GM18951 (cell line): ENCODE measurements at regions not wholly inside any gene's neighbourhood (a gene's known extent, or its start where the extent isn't known, plus 50 kb on each side); places are given as distances from the start of the nearest gene placed in this dataset.

Experiments used
- POLR2A ChIP-seq: IDR thresholded peaks from 4 replicates; pipeline ENCODE4 v1.6.1; 2011; ENCODE audit warnings: mild to moderate bottlenecking; ENCODE audit not compliant: insufficient read length, insufficient read depth; ENCODE audit errors: extremely low read depth
- in situ Hi-C: fragments of 300-500 bp; cut with MboI; formaldehyde crosslinking; loops from one replicate; pipeline ENCODE4 v1.12.0; 2022; ENCODE audit warnings: low sequenced_read_pairs, mixed read lengths, inconsistent platforms; ENCODE audit not compliant: unreplicated experiment

GRCh38 chr7:85748861-85749260 is 562.0 kb upstream of the SEMA3D start:
- TF ChIP-seq POLR2A = no peak
- in situ Hi-C loops = no loop called here

DNA sequence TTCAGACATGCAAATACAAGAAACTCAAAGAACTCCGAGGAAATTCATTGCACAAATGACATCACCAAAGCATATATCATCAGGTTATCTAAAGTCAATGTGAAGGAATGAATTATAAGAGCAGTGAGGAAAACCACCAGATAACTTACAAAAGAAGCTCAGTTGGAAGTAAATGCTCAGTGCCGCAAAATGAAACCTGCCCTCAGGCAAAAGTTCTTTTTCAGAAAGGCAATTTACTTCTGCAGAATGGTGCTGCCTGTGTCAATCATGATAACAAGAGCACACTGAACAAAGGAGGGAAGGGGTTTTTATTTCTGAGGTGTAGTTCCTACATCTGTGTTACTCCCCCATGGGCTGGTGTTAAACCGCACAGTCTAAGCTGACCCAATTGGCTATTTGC is 550.6 kb upstream of the SEMA3D start:
- TF ChIP-seq POLR2A = no peak
- in situ Hi-C loops = no loop called here

- TF ChIP-seq POLR2A = no peak
- in situ Hi-C loops = no loop called here
These were observed 549.2 kb upstream of the SEMA3D start for GRCh38 chr7:85736085-85736484.

DNA sequence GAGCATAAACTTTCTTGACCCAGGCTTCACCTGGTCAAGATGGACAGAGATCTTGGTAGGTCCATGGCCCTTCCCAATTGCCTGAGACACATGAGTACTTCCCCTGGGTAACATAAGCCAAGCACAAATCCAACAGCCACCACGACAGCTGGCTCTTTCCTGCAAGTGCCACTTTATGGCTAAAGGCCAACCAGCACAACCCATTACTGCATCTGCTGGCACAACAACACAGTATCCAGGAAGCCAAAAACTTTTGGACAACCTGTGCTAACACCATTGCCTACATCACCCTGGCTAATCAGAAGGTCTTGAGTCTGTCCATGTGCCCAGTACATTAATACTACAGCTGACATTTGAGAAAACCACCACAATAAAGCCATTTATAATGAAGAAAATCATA is 548.0 kb upstream of the SEMA3D start:
- in situ Hi-C loops = no loop called here
- no peak for TF ChIP-seq POLR2A

DNA sequence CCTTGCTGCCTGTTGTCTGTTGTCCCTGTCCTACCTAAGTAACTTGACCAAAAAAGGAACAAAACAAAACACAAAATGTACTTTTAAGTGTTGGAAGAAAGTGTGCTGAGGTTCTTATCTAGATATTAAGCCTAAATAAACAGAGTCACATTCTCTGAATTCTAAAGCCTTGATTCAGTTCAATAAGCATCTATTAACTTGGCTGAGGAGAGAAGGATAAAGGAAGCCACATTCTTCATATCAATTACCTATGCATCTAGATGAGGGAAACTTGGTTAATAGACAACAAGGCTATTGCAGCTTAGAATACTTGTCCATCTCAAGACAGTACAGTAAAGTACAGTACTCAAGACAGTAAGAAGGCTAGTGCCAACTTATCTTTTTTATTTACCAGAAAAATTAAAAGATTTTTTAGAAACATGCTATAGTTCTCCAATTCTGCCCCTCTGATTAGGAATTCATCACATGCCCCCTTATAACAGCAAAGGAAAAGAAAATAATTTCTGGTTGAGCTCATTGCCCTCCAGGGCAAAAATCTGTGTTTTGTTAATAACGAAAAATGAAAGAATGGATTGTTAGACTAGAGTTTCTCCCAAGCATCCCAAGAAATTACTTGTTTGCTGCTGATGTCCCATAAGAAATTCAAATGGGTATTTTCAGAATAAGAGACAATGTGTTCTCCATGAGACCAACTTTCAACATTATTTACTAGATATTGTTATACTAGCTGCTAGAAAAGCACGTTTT is 546.5 kb upstream of the SEMA3D start:
- in situ Hi-C loops = no loop called here

GRCh38 chr7:85730012-85730411 is 543.2 kb upstream of the SEMA3D start:
- no peak for TF ChIP-seq POLR2A
- in situ Hi-C loops = no loop called here

More for the DNA sequence above, 546.5 kb upstream of the SEMA3D start:
- no peak for TF ChIP-seq POLR2A

DNA sequence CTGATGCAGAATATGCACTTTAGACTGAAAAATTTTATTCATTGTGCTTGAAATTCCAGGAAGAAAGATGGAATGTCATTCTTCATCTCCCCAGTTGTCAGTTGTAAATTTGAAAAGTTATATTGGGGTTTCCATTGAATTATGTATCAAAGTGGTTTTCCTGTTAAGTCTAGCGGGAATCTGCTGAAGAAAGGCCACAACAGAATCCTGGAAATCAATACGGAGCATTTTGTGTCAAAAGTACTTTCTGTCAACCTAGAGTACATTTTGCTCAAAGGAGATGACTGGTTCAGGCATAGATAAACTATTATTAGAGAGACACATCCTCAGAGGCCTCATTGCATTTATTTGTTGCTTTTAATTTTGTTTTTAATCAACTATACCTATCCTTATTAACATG is 538.2 kb upstream of the SEMA3D start:
- TF ChIP-seq POLR2A = no peak
- in situ Hi-C loops = no loop called here

GRCh38 chr7:85719981-85720953 is 533.4 kb upstream of the SEMA3D start:
- in situ Hi-C loops = no loop called here
- TF ChIP-seq POLR2A = no peak

DNA sequence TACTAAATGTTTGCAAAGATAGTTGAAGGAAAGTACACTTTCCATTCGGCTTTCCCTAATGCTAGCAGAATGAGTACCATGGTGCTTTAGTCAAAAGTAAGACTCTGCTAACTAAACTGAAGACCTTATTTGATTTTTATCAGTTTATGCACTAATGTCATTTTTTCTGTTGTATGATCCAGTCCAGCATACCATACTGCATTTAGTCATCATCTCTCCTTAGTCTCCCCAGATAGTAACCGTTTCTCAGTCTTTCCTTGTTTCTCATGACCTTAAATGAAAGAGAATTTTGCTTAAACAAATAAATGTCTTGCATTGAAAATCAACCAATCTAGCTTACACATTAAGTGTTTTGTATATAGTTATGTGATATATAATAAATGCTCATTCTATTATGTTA is 529.5 kb upstream of the SEMA3D start:
- in situ Hi-C loops = no loop called here
- no peak for TF ChIP-seq POLR2A

DNA sequence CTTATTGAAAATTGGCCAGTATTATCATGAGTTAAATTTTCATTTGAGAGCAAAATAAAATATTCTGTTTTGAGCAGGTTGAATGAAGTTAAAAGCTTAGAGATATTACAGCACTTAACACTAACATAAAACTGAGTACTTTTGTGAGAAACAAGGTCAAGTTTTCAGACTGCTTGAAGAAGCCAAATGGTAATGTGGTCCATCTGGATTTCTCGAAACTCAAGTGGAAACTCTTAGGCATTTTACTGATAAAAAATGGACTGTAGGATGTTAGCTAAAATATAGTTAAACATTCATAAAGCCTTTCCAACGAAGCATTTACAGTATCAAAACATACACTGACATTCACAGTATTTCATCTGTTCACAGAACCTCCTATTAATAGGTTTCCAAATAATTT is 528.1 kb upstream of the SEMA3D start:
- TF ChIP-seq POLR2A = no peak
- in situ Hi-C loops = no loop called here

DNA sequence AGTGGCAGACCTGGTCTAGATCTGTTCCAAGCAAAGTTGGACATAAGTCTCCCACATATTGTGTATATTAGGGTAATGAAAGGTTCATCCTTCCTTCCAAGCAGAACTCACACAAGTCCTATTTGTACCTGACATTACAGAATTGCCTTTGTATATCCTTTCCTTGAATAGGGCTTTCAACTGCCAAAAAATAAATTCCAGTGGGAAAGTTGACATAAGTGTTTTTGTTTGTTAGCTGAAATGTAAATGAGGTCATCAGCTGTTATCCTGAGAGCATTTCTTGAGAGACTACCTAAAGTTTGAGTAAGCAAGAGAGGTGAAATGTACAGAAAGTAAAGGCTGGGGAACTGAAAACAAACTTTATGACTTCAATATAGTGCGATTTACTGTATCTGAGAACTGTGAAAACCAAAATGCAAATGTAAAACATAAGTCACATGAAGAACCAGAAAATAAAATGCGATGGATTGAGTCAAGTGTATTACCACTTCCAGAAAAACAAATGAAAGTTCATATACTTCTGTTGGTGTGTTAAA is 527.3 kb upstream of the SEMA3D start:
- TF ChIP-seq POLR2A = no peak
- in situ Hi-C loops = no loop called here

DNA sequence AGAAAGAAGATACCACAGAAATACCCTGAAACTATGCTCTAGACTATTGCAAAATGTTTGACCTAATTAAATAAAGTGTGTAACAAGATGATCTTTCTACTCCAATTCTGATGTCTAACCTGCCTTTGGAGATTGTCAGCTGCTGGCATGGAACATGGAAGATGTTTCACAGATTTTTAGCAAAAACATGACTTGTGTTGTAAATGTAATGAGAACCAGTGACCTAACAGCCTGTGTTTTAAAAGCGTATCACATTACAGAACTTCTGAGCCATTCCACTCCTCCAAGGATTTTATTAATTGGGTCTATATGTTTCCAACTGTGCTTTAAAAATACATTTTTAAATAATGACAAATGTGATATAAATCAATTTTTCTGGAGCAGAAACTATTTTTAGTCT is 526.3 kb upstream of the SEMA3D start:
- in situ Hi-C loops = no loop called here
- TF ChIP-seq POLR2A = no peak

DNA sequence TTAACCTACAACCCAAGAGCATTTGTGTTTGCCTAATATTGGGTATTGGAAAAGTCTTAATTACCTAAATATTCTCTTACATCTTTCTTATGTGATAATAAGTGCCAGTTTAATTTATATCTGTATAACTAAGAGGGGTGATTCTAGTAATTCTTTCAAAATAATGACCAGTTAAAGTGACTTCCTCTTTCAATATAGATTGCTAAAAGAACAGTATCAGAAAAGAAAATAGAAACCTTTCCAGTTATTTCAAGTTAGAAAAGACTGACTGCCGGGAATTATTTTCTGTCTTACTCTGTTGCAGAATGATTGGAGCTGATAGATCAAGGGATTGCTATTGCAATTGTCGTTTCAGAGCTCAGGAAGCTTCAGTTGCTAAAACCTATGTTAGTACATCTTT is 525.0 kb upstream of the SEMA3D start:
- no peak for TF ChIP-seq POLR2A
- in situ Hi-C loops = no loop called here
